ENCODE measurements at regions not wholly inside any gene's neighbourhood (a gene's known extent, or its start where the extent isn't known, plus 50 kb on each side); places are given as distances from the start of the nearest gene placed in this dataset.
"Not testable (repeated sequence)": the region's sequence is repeated elsewhere in the genome, so short reads cannot be mapped to it uniquely, and the experiment has no call there.

- no peak for DNase-seq (ENCODE audit: low spot score)
These were observed 430.8 kb downstream of the PLPP3 start for GRCh38 chr1:56148326-56149193.

- DNase-seq (ENCODE audit: low spot score): no peak
These were observed 431.9 kb downstream of the PLPP3 start for GRCh38 chr1:56147459-56147858.

- no peak for DNase-seq (ENCODE audit: low spot score)
These were observed 432.3 kb downstream of the PLPP3 start for GRCh38 chr1:56147034-56147433.

- DNase-seq (ENCODE audit: low spot score): no peak
These were observed 432.9 kb downstream of the PLPP3 start for GRCh38 chr1:56146449-56146848.

- DNase-seq (ENCODE audit: low spot score): no peak
These were observed 433.8 kb downstream of the PLPP3 start for GRCh38 chr1:56145581-56145980.

GRCh38 chr1:56142301-56142700 is 437.1 kb downstream of the PLPP3 start:
- DNase-seq (ENCODE audit: low spot score): no peak

- DNase-seq (ENCODE audit: low spot score): no peak
These were observed 439.5 kb downstream of the PLPP3 start for GRCh38 chr1:56139836-56140235.

- DNase-seq (ENCODE audit: low spot score): no peak
These were observed 441.6 kb downstream of the PLPP3 start for GRCh38 chr1:56137521-56138505.

GRCh38 chr1:56137090-56137489 is 442.3 kb downstream of the PLPP3 start:
- DNase-seq (ENCODE audit: low spot score): no peak

GRCh38 chr1:56135864-56136147 is 443.6 kb downstream of the PLPP3 start:
- DNase-seq (ENCODE audit: low spot score): no peak

GRCh38 chr1:56135069-56135863 is 444.1 kb downstream of the PLPP3 start:
- DNase-seq (ENCODE audit: low spot score): no peak

- no peak for DNase-seq (ENCODE audit: low spot score)
These were observed 445.6 kb downstream of the PLPP3 start for GRCh38 chr1:56133522-56134472.

GRCh38 chr1:56132520-56132919 is 446.8 kb downstream of the PLPP3 start:
- no peak for DNase-seq (ENCODE audit: low spot score)

- no peak for DNase-seq (ENCODE audit: low spot score)
These were observed 449.5 kb downstream of the PLPP3 start for GRCh38 chr1:56129837-56130236.

- DNase-seq (ENCODE audit: low spot score): no peak
These were observed 454.0 kb downstream of the PLPP3 start for GRCh38 chr1:56125316-56125715.

GRCh38 chr1:56123826-56124225 is 455.5 kb downstream of the PLPP3 start:
- no peak for DNase-seq (ENCODE audit: low spot score)

GRCh38 chr1:56123421-56123820 is 455.9 kb downstream of the PLPP3 start:
- DNase-seq (ENCODE audit: low spot score): no peak

GRCh38 chr1:56120021-56120420 is 459.3 kb downstream of the PLPP3 start:
- DNase-seq (ENCODE audit: low spot score): no peak

GRCh38 chr1:56118676-56119075 is 460.7 kb downstream of the PLPP3 start:
- DNase-seq (ENCODE audit: low spot score): not testable (repeated sequence)

GRCh38 chr1:56115701-56116100 is 463.7 kb downstream of the PLPP3 start:
- no peak for DNase-seq (ENCODE audit: low spot score)

GRCh38 chr1:56113679-56114078 is 465.7 kb downstream of the PLPP3 start:
- DNase-seq (ENCODE audit: low spot score): no peak

All from CD4-positive, alpha-beta T cell treated with Interleukin-15 for 4 hours (primary cell).